ENCODE measurements at regions not wholly inside any gene's neighbourhood (a gene's known extent, or its start where the extent isn't known, plus 50 kb on each side); places are given as distances from the start of the nearest gene placed in this dataset.

- DNase-seq = no peak
Measured at GRCh38 chr2:150716186-150716585, 228.7 kb upstream of the RND3 start.

- DNase-seq = no peak
Measured at GRCh38 chr2:150715501-150715900, 228.0 kb upstream of the RND3 start.

- no peak for DNase-seq
Measured at GRCh38 chr2:150710916-150711315, 223.4 kb upstream of the RND3 start.

GRCh38 chr2:150710041-150710440, 222.6 kb upstream of the RND3 start:
- no peak for DNase-seq

- no peak for DNase-seq
Measured at GRCh38 chr2:150706561-150706960, 219.1 kb upstream of the RND3 start.

- no peak for DNase-seq
Measured at GRCh38 chr2:150705767-150706166, 218.3 kb upstream of the RND3 start.

- no peak for DNase-seq
Measured at GRCh38 chr2:150705357-150705756, 217.9 kb upstream of the RND3 start.

GRCh38 chr2:150702791-150703190, 215.3 kb upstream of the RND3 start:
- DNase-seq = no peak

- no peak for DNase-seq
Measured at GRCh38 chr2:150700666-150701580, 213.5 kb upstream of the RND3 start.

GRCh38 chr2:150699218-150699617, 211.8 kb upstream of the RND3 start:
- no peak for DNase-seq

- no peak for DNase-seq
Measured at GRCh38 chr2:150698016-150698661, 210.7 kb upstream of the RND3 start.

GRCh38 chr2:150697596-150697995, 210.1 kb upstream of the RND3 start:
- DNase-seq = no peak

GRCh38 chr2:150695451-150696135, 208.1 kb upstream of the RND3 start:
- no peak for DNase-seq

GRCh38 chr2:150693556-150693955, 206.1 kb upstream of the RND3 start:
- no peak for DNase-seq

GRCh38 chr2:150690870-150691269, 203.4 kb upstream of the RND3 start:
- no peak for DNase-seq

- no peak for DNase-seq
Measured at GRCh38 chr2:150690261-150690660, 202.8 kb upstream of the RND3 start.

GRCh38 chr2:150689590-150689989, 202.1 kb upstream of the RND3 start:
- DNase-seq = no peak

GRCh38 chr2:150688016-150688415, 200.5 kb upstream of the RND3 start:
- no peak for DNase-seq

- DNase-seq = no peak
Measured at GRCh38 chr2:150686391-150686790, 198.9 kb upstream of the RND3 start.

- no peak for DNase-seq
Measured at GRCh38 chr2:150681120-150681804, 193.8 kb upstream of the RND3 start.

GRCh38 chr2:150679456-150680120, 192.1 kb upstream of the RND3 start:
- no peak for DNase-seq

All from nucleus accumbens (tissue), 56 donors.